SK-N-MC (cell line): ENCODE measurements at regions not wholly inside any gene's neighbourhood (a gene's known extent, or its start where the extent isn't known, plus 50 kb on each side); places are given as distances from the start of the nearest gene placed in this dataset.

ENCODE experiments used
- EZH2 ChIP-seq: fragments of 200-600 bp; sonication (generic); IDR thresholded peaks from one replicate; pipeline ENCODE4 v1.6.1; 2017; ENCODE audit warnings: antibody characterized with exemption
- FOXP2 ChIP-seq: optimal IDR thresholded peaks from 2 replicates; pipeline ENCODE3; 2011; ENCODE audit warnings: mild to moderate bottlenecking, moderate library complexity; ENCODE audit not compliant: insufficient read depth; ENCODE audit errors: extremely low read length, control extremely low read depth
- POLR2AphosphoS5 ChIP-seq: IDR thresholded peaks from 2 replicates; pipeline ENCODE4 v1.6.1; 2012; ENCODE audit warnings: mild to moderate bottlenecking, low read depth, low read length, borderline replicate concordance

DNA sequence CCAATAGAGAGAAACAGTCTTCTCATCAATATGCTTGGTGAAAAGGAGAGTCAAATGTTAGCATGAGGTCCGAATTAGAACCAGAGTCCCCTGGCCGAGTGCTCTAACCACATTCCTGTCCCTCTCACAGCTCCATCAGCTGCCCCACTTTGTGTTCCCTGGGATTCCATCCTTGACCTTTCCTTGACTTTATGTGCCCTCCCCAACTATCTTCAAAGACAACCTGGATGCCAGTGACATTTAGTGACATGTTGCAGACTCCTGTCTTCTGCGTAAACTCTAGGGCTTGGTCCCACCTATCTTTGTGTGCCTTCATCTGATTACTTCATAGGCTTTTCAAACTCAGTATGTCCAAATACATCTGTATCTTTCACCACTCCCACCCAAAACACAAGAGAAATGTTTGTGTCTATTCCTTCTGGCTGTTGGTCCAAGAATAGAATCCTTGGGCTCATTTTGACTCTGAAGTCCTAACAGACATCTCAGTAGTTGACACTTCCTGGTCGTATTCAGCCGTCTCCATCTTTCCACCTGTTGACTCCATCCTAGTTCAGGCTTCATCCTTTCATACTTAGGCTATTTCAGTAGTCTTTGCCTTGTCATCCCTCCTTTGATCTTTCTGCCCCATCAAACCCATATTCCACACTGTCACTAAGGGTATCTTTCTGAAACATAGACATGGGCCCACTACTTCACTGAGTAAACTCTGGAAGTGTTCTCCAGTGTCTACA, 101.4 kb upstream of the CD180 start:
- TF ChIP-seq EZH2 (no peak), POLR2AphosphoS5 (no peak), FOXP2 (no peak)
